GM23338 (cell line): ENCODE measurements at regions not wholly inside any gene's neighbourhood (a gene's known extent, or its start where the extent isn't known, plus 50 kb on each side); places are given as distances from the start of the nearest gene placed in this dataset.

Experiments
- ATAC-seq: fragments of 200-7000 bp; cut with Tn5 transposase; 3 replicates; pipeline ENCODE4 v1.9.1; 2020
- DNase-seq: peaks from one replicate; pipeline ENCODE4 v3.0.0-alpha.2; 2015; ENCODE audit warnings: low spot score
- H2AFZ ChIP-seq: fragments of 200-600 bp; sonication (generic); 2 replicates; pipeline ENCODE4 v1.8.0; 2016; ENCODE audit warnings: antibody characterized with exemption, mild to moderate bottlenecking, moderate library complexity
- H3F3A ChIP-seq: fragments of 200-600 bp; sonication (generic); replicated peaks from 2 replicates; pipeline ENCODE4 v1.8.0; 2017; ENCODE audit warnings: antibody characterized with exemption, mixed run types, low read depth
- H3K27ac ChIP-seq: fragments of 200-600 bp; sonication (generic); 2 replicates; pipeline ENCODE4 v1.6.1; 2016; ENCODE audit warnings: low read depth
- H3K27me3 ChIP-seq: fragments of 200-600 bp; sonication (generic); 2 replicates; pipeline ENCODE4 v1.8.0; 2016; ENCODE audit warnings: mild to moderate bottlenecking, mixed run types, moderate library complexity; ENCODE audit not compliant: insufficient read depth
- H3K36me3 ChIP-seq: fragments of 200-600 bp; sonication (generic); 2 replicates; pipeline ENCODE4 v1.8.0; 2016; ENCODE audit warnings: mild to moderate bottlenecking; ENCODE audit not compliant: insufficient read depth
- H3K4me1 ChIP-seq: fragments of 200-600 bp; sonication (generic); 2 replicates; pipeline ENCODE4 v1.8.0; 2016; ENCODE audit warnings: mild to moderate bottlenecking, moderate library complexity; ENCODE audit not compliant: insufficient read depth
- H3K4me2 ChIP-seq: fragments of 200-600 bp; sonication (generic); 2 replicates; pipeline ENCODE4 v1.7.1; 2017; ENCODE audit warnings: mixed run types
- H3K4me3 ChIP-seq: fragments of 200-600 bp; sonication (generic); 2 replicates; pipeline ENCODE4 v1.6.1; 2016; ENCODE audit warnings: mixed run types
- H3K79me2 ChIP-seq: fragments of 200-600 bp; sonication (generic); replicated peaks from 2 replicates; pipeline ENCODE4 v1.8.0; 2017; ENCODE audit warnings: mild to moderate bottlenecking; ENCODE audit not compliant: insufficient read depth
- H3K9me2 ChIP-seq: fragments of 200-600 bp; sonication (generic); 2 replicates; pipeline ENCODE4 v1.8.0; 2017; ENCODE audit not compliant: insufficient read depth
- H4K20me1 ChIP-seq: fragments of 200-600 bp; sonication (generic); replicated peaks from 2 replicates; pipeline ENCODE4 v1.8.0; 2017; ENCODE audit warnings: mild to moderate bottlenecking; ENCODE audit not compliant: insufficient read depth
- H3K27ac Mint-ChIP-seq: 2 replicates; pipeline ENCODE4 v1.8.0; 2020; ENCODE audit warnings: inconsistent platforms, mild to moderate bottlenecking, moderate library complexity, mixed read lengths
- H3K27me3 Mint-ChIP-seq: 3 replicates; pipeline ENCODE4 v1.8.0; 2022; ENCODE audit warnings: low read depth, mild to moderate bottlenecking, moderate library complexity, mixed read lengths, inconsistent platforms; ENCODE audit not compliant: insufficient read depth, poor library complexity
- H3K36me3 Mint-ChIP-seq: 3 replicates; pipeline ENCODE4 v1.8.0; 2021; ENCODE audit warnings: low read depth, mild to moderate bottlenecking, inconsistent platforms, moderate library complexity, mixed read lengths
- H3K4me1 Mint-ChIP-seq: 3 replicates; pipeline ENCODE4 v1.8.0; 2020; ENCODE audit warnings: mild to moderate bottlenecking, inconsistent platforms, mixed read lengths
- H3K4me3 Mint-ChIP-seq: 3 replicates; pipeline ENCODE4 v1.8.0; 2021; ENCODE audit warnings: moderate library complexity, mild to moderate bottlenecking, inconsistent platforms, mixed read lengths
- H3K9me3 Mint-ChIP-seq: 3 replicates; pipeline ENCODE4 v1.8.0; 2020; ENCODE audit warnings: moderate library complexity, mild to moderate bottlenecking, inconsistent platforms, mixed read lengths
- CREB1 ChIP-seq: fragments of 250-450 bp; sonication (Bioruptor Pico); IDR thresholded peaks from 2 replicates; pipeline ENCODE4 v1.5.0; 2020; ENCODE audit warnings: low read depth, mild to moderate bottlenecking, moderate library complexity
- EZH2 ChIP-seq: fragments of 200-600 bp; sonication (generic); IDR thresholded peaks from one replicate; pipeline ENCODE4 v1.8.0; 2017; ENCODE audit warnings: antibody characterized with exemption, mild to moderate bottlenecking, low read depth; ENCODE audit not compliant: unreplicated experiment
- EZH2phosphoT487 ChIP-seq: fragments of 200-600 bp; sonication (generic); IDR thresholded peaks from one replicate; pipeline ENCODE4 v1.8.1; 2018; ENCODE audit warnings: antibody characterized with exemption; ENCODE audit not compliant: unreplicated experiment
- JUNB ChIP-seq: IDR thresholded peaks from one replicate; pipeline ENCODE4 v1.6.1; 2016; ENCODE audit warnings: antibody characterized with exemption; ENCODE audit not compliant: unreplicated experiment
- NANOG ChIP-seq: IDR thresholded peaks from 2 replicates; pipeline ENCODE4 v1.6.1; 2016; ENCODE audit warnings: antibody characterized with exemption, borderline replicate concordance
- POLR2AphosphoS5 ChIP-seq: IDR thresholded peaks from 2 replicates; pipeline ENCODE4 v1.6.1; 2016; ENCODE audit warnings: antibody characterized with exemption, low read depth
- ZNF114 ChIP-seq: fragments of 250-450 bp; sonication (Bioruptor Pico); IDR thresholded peaks from 2 replicates; pipeline ENCODE4 v1.5.0; 2020; ENCODE audit warnings: mild to moderate bottlenecking, moderate library complexity
- ZNF331 ChIP-seq: fragments of 250-450 bp; sonication (Bioruptor Pico); IDR thresholded peaks from 2 replicates; pipeline ENCODE4 v1.5.0; 2020; ENCODE audit warnings: low read depth, mild to moderate bottlenecking, moderate library complexity
- TF ChIP-seq, protein P1 (sequence below): IDR thresholded peaks from one replicate; pipeline ENCODE4 v1.6.1; 2018; ENCODE audit warnings: antibody characterized with exemption; ENCODE audit not compliant: unreplicated experiment
- TF ChIP-seq, protein P2 (sequence below), 2 experiments: fragments of 200-600 bp in 1 of 2; sonication (generic) in 1 of 2; conservative IDR thresholded peaks; 2 replicates each; pipeline versions ENCODE4 v1.5.1 to v1.6.1; 2016 to 2017; ENCODE audit warnings: antibody characterized with exemption in 2 of 2, low read depth in 2 of 2, mild to moderate bottlenecking in 2 of 2, moderate library complexity in 1 of 2
- TF ChIP-seq, protein P3 (sequence below): fragments of 250-450 bp; sonication (Bioruptor Pico); IDR thresholded peaks from 2 replicates; pipeline ENCODE4 v1.5.0; 2020; ENCODE audit warnings: mild to moderate bottlenecking, moderate library complexity
- TF ChIP-seq, protein P4 (sequence below): IDR thresholded peaks from 2 replicates; pipeline ENCODE4 v1.6.1; 2016; ENCODE audit warnings: antibody characterized with exemption

- H3F3A ChIP-seq: 0 out of 2 replicates have a peak, but pooled peaks cover 3% of the 10 kb centered on the region
- 0 out of 2 replicates have a peak, but pooled peaks cover 7% of the 10 kb centered on the region for H3K4me1 ChIP-seq
- H3K9me2 ChIP-seq: 0 out of 2 replicates have a peak, but pooled peaks cover 5% of the 10 kb centered on the region
- Mint-ChIP-seq H3K9me3 (no peaks in the 10 kb centered on the region), H3K4me3 (no peak overlapping the region), H3K36me3 (no peaks in the 10 kb centered on the region), H3K27me3 (no peaks in the 10 kb centered on the region), H3K27ac (no peak overlapping the region), H3K4me1 (peaks cover 9% of the 10 kb centered on the region)
- H2AFZ ChIP-seq: no peak overlapping the region
- no peak for ATAC-seq
- no peak for DNase-seq
- no peaks in the 10 kb centered on the region for H3K79me2 ChIP-seq
- no peaks in the 10 kb centered on the region for H3K27me3 ChIP-seq
- no peak overlapping the region for H3K4me2 ChIP-seq
- H4K20me1 ChIP-seq: no peaks in the 10 kb centered on the region
- H3K36me3 ChIP-seq: no peaks in the 10 kb centered on the region
- no peak overlapping the region for H3K4me3 ChIP-seq
- H3K27ac ChIP-seq: no peak overlapping the region
- TF ChIP-seq EZH2phosphoT487: no peak
- TF ChIP-seq ZNF331 (CRISPR knock-in tag): no peak
- TF ChIP-seq CREB1: no peak
- no peak for TF ChIP-seq EZH2
- TF ChIP-seq, protein P1, sequence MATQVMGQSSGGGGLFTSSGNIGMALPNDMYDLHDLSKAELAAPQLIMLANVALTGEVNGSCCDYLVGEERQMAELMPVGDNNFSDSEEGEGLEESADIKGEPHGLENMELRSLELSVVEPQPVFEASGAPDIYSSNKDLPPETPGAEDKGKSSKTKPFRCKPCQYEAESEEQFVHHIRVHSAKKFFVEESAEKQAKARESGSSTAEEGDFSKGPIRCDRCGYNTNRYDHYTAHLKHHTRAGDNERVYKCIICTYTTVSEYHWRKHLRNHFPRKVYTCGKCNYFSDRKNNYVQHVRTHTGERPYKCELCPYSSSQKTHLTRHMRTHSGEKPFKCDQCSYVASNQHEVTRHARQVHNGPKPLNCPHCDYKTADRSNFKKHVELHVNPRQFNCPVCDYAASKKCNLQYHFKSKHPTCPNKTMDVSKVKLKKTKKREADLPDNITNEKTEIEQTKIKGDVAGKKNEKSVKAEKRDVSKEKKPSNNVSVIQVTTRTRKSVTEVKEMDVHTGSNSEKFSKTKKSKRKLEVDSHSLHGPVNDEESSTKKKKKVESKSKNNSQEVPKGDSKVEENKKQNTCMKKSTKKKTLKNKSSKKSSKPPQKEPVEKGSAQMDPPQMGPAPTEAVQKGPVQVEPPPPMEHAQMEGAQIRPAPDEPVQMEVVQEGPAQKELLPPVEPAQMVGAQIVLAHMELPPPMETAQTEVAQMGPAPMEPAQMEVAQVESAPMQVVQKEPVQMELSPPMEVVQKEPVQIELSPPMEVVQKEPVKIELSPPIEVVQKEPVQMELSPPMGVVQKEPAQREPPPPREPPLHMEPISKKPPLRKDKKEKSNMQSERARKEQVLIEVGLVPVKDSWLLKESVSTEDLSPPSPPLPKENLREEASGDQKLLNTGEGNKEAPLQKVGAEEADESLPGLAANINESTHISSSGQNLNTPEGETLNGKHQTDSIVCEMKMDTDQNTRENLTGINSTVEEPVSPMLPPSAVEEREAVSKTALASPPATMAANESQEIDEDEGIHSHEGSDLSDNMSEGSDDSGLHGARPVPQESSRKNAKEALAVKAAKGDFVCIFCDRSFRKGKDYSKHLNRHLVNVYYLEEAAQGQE: no peak
- no peak for TF ChIP-seq POLR2AphosphoS5
- TF ChIP-seq NANOG: no peak
- TF ChIP-seq, protein P2, sequence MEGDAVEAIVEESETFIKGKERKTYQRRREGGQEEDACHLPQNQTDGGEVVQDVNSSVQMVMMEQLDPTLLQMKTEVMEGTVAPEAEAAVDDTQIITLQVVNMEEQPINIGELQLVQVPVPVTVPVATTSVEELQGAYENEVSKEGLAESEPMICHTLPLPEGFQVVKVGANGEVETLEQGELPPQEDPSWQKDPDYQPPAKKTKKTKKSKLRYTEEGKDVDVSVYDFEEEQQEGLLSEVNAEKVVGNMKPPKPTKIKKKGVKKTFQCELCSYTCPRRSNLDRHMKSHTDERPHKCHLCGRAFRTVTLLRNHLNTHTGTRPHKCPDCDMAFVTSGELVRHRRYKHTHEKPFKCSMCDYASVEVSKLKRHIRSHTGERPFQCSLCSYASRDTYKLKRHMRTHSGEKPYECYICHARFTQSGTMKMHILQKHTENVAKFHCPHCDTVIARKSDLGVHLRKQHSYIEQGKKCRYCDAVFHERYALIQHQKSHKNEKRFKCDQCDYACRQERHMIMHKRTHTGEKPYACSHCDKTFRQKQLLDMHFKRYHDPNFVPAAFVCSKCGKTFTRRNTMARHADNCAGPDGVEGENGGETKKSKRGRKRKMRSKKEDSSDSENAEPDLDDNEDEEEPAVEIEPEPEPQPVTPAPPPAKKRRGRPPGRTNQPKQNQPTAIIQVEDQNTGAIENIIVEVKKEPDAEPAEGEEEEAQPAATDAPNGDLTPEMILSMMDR (conservative IDR thresholded peaks at IDR 0.05; ENCODE audit: low read depth in 2 of 2): no peak
- no peak for TF ChIP-seq JUNB
- TF ChIP-seq, protein P3, sequence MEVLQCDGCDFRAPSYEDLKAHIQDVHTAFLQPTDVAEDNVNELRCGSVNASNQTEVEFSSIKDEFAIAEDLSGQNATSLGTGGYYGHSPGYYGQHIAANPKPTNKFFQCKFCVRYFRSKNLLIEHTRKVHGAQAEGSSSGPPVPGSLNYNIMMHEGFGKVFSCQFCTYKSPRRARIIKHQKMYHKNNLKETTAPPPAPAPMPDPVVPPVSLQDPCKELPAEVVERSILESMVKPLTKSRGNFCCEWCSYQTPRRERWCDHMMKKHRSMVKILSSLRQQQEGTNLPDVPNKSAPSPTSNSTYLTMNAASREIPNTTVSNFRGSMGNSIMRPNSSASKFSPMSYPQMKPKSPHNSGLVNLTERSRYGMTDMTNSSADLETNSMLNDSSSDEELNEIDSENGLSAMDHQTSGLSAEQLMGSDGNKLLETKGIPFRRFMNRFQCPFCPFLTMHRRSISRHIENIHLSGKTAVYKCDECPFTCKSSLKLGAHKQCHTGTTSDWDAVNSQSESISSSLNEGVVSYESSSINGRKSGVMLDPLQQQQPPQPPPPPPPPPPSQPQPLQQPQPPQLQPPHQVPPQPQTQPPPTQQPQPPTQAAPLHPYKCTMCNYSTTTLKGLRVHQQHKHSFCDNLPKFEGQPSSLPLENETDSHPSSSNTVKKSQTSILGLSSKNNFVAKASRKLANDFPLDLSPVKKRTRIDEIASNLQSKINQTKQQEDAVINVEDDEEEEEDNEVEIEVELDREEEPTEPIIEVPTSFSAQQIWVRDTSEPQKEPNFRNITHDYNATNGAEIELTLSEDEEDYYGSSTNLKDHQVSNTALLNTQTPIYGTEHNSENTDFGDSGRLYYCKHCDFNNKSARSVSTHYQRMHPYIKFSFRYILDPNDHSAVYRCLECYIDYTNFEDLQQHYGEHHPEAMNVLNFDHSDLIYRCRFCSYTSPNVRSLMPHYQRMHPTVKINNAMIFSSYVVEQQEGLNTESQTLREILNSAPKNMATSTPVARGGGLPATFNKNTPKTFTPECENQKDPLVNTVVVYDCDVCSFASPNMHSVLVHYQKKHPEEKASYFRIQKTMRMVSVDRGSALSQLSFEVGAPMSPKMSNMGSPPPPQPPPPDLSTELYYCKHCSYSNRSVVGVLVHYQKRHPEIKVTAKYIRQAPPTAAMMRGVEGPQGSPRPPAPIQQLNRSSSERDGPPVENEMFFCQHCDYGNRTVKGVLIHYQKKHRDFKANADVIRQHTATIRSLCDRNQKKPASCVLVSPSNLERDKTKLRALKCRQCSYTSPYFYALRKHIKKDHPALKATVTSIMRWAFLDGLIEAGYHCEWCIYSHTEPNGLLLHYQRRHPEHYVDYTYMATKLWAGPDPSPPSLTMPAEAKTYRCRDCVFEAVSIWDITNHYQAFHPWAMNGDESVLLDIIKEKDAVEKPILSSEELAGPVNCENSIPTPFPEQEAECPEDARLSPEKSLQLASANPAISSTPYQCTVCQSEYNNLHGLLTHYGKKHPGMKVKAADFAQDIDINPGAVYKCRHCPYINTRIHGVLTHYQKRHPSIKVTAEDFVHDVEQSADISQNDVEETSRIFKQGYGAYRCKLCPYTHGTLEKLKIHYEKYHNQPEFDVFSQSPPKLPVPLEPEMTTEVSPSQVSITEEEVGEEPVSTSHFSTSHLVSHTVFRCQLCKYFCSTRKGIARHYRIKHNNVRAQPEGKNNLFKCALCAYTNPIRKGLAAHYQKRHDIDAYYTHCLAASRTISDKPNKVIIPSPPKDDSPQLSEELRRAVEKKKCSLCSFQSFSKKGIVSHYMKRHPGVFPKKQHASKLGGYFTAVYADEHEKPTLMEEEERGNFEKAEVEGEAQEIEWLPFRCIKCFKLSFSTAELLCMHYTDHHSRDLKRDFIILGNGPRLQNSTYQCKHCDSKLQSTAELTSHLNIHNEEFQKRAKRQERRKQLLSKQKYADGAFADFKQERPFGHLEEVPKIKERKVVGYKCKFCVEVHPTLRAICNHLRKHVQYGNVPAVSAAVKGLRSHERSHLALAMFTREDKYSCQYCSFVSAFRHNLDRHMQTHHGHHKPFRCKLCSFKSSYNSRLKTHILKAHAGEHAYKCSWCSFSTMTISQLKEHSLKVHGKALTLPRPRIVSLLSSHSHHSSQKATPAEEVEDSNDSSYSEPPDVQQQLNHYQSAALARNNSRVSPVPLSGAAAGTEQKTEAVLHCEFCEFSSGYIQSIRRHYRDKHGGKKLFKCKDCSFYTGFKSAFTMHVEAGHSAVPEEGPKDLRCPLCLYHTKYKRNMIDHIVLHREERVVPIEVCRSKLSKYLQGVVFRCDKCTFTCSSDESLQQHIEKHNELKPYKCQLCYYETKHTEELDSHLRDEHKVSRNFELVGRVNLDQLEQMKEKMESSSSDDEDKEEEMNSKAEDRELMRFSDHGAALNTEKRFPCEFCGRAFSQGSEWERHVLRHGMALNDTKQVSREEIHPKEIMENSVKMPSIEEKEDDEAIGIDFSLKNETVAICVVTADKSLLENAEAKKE: no peak
- no peak for TF ChIP-seq ZNF114 (CRISPR knock-in tag)
- TF ChIP-seq, protein P4, sequence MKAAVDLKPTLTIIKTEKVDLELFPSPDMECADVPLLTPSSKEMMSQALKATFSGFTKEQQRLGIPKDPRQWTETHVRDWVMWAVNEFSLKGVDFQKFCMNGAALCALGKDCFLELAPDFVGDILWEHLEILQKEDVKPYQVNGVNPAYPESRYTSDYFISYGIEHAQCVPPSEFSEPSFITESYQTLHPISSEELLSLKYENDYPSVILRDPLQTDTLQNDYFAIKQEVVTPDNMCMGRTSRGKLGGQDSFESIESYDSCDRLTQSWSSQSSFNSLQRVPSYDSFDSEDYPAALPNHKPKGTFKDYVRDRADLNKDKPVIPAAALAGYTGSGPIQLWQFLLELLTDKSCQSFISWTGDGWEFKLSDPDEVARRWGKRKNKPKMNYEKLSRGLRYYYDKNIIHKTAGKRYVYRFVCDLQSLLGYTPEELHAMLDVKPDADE: no peak
These were observed 146.1 kb upstream of the RANBP3L start for GRCh38 chr5:36447776-36448175.
